GM18498 (cell line): ENCODE measurements at regions not wholly inside any gene's neighbourhood (a gene's known extent, or its start where the extent isn't known, plus 50 kb on each side); places are given as distances from the start of the nearest gene placed in this dataset.
"Not testable (repeated sequence)": the region's sequence is repeated elsewhere in the genome, so short reads cannot be mapped to it uniquely, and the experiment has no call there.

Experiments
- ATAC-seq: cut with Tn5 transposase; IDR thresholded peaks from one replicate; pipeline ENCODE4 v1.9.1; 2021; ENCODE audit warnings: mild to moderate bottlenecking, moderate library complexity; ENCODE audit not compliant: unreplicated experiment

- ATAC-seq = no peak
These were observed 124.8 kb downstream of the C12orf75 start for GRCh38 chr12:105455261-105455660.

- ATAC-seq = no peak
These were observed 126.5 kb downstream of the C12orf75 start for GRCh38 chr12:105457026-105457425.

GRCh38 chr12:105459760-105460330, 129.4 kb downstream of the C12orf75 start:
- no peak for ATAC-seq

GRCh38 chr12:105461271-105461943, 130.9 kb downstream of the C12orf75 start:
- ATAC-seq = no peak

GRCh38 chr12:105461944-105462762, 131.7 kb downstream of the C12orf75 start:
- no peak for ATAC-seq

GRCh38 chr12:105462831-105463230, 132.3 kb downstream of the C12orf75 start:
- no peak for ATAC-seq

GRCh38 chr12:105464406-105464805, 133.9 kb downstream of the C12orf75 start:
- ATAC-seq = no peak

DNA sequence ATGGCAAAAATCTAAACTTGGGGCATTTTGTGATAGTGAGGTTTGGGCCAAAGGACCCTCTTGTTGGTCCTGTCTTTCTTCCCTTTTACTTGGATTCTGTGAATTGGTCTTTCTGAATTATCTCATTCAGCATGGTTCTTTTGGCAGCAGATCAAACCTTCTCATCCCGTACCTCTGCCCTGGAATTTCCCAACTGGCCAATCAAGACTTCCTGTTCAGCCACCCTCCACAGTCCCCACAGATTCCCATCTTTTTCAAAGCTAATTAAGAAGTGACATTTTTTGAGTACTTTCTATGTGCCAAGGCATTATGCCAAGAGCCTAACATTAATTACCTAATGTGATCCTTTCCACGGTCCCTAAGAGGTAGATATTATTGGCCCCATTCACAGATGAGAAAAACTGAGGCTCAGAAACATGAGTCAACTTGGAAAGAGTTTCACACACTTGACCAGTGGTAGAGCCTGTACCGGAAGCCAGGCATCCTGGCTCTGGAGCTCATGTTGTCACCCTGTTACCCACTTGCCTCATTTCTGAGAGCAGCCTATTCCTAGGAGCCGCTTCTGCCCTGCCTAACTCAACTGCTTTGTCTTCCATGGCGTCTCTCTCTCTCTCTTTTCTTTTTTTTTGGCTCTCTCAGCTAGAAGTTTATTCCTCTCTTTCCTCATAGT, 135.9 kb downstream of the C12orf75 start:
- ATAC-seq = no peak

GRCh38 chr12:105466901-105467598, 136.6 kb downstream of the C12orf75 start:
- ATAC-seq = no peak

DNA sequence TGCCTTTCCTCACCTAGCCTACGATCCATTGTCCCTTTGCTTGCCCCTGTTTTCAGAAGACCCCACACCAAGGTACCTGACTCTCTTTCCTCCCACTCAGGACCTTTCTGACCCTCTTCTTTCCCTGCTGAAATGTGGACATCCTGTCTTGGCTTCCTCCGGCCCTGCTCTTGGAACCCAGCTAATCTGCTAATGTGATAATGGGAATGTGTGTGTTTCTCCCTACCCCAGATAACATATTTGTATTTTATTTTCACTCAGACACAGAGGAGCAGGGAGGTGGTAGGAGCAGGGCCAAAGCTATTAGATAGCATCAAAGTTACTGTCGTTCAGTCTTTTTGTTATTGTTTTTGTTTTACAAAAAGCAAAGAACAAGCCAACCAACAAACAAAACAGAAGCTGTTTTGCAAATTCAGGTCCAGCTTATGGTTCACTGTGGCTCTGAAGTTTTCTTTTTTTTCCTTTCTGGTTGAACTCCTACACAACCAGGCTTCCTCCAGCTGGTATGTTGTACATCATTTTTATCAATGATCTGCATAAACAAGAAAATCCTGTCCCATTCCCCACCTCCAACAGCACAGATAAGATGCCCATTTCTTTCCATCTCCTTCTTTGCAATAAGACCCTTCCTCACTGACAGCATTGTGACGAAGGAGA, 137.3 kb downstream of the C12orf75 start:
- ATAC-seq = no peak

DNA sequence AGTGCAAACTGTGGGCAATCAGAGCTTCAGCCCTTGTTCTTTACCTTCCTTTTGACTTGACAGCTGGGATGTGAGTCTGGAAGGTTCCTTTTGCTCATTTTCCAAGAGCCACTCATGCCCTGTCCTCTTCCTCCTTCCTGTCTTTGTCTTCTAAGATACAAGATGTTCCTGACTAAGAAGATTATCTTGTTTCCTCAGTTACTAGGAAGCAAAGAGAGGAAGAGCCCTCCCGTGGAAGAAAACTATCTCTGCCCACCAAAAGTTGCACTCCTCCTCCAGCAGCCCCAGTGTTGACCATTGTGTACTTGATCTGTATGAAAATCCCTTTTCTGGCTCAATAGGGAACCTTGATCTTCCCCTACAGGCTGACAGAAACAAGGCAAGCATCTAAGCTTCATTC, 138.0 kb downstream of the C12orf75 start:
- no peak for ATAC-seq

DNA sequence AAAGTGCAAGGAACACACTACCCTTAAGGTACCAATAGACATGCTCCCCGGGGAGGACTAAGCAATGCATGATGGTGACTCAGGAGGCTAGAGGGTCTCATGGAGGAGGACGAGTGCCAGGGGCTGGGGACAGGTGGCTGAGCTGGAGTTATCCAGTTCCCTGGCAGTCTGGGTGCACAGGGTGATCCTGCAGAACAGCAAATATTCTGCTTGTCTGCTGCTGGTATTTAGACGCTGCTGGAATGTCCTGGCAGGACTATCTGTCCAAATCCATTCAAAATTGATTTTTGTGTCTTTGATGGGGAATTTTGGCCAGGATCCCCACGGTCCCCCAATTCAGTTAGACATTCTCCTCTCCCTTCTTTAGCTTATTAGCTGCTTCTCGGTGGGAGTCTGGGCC, 138.7 kb downstream of the C12orf75 start:
- ATAC-seq = no peak

DNA sequence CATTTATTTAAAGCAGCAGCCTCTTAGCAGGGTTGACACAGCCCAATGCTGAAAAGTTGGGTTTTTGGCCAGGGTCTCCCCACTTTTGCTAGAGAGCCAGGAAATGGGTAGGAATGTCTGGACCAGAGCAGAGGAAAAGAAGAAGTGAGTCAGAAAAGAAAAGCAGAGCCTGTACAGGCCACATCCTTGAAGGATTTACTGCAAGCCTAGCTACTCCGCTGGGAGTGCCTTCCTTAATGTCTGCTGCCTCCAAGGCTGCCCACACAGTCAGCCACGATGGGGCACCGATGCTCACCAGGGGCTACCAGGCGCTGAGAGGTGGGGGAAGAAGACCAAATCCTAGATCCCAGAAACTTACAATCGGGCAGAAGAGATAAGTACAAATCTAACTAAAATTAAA, 139.2 kb downstream of the C12orf75 start:
- ATAC-seq = no peak

GRCh38 chr12:105470102-105470501, 139.6 kb downstream of the C12orf75 start:
- no peak for ATAC-seq

DNA sequence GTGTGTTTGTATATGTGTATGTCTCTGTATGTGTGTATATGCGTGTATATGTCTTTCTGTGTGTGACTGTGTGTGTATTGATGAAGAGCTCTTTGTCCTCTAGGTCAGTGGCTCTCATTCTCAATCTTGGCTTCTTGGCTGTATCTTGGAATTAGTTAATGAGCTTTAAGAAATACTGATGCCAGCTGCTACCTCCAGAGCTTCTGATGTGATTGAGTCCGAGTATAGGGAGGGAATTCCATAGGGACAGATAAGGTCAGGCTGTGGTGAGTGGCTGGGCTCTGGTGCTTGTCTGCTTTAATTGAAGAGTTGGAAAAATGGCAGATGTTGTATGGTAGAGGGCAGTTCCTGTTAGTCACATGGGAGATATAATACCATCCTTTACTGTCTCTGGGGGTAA, 140.1 kb downstream of the C12orf75 start:
- no peak for ATAC-seq

DNA sequence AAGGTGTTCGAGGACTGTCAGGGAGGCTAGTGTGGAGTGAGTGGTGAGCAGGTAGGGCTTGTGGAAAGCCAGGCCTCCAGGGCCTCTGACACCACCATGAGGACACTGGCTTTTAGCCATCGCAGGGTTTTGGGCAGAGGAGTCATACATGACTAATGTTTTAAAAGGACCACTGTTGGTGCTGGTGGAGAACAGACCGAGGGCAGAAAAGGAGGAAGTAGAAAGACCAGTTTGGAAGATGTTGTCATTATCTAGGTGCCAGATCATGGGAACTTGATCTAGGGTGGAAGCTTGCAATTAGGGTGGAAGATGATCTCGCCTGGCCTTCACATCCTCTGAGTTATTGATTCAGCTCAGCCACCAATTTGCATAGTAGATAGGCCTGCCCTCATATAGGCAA, 144.2 kb downstream of the C12orf75 start:
- ATAC-seq = no peak

DNA sequence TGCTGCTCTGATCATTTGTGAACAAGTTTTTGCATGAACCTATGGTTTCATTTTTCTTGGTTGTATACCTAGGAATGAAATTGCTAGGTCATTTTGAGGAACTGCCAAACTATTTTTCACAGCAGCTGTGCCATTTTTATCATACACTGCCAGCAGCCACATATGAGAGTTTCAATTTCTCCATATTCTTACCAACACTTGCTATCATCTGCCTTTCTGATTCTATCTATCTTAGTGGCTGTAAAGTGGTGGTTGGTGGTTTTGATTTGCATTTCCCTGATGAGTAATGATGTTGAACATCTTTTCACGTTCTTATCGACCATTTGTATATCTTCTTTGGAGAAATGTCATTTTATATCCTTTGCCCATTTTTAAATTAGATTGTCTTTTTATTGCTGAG, 146.1 kb downstream of the C12orf75 start:
- peak; percentile 91 for ATAC-seq

- no peak for ATAC-seq
These were observed 147.4 kb downstream of the C12orf75 start for GRCh38 chr12:105477873-105478272.

GRCh38 chr12:105478788-105479187, 148.3 kb downstream of the C12orf75 start:
- ATAC-seq = not testable (repeated sequence)

DNA sequence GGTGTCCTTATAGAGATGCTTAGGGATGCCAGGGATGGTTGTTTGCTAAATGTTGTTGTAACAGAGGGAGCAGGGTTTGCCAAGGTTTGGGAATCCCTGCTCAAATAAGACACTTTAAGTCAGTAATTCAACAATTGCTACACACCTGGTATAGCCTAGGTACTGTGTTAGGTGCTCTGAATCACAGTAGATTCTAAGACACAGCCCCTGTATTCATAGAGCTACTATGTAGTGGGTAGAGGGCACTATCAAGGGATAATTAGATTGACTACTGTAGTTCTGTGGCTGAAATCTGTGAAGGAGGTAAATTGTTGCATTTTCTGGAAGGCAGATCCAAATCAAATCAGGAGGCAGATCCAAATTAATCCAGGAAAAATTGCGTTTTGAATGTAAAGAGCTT, 149.2 kb downstream of the C12orf75 start:
- no peak for ATAC-seq
